Endothelial cell of umbilical vein (primary cell): ENCODE measurements at regions not wholly inside any gene's neighbourhood (a gene's known extent, or its start where the extent isn't known, plus 50 kb on each side); places are given as distances from the start of the nearest gene placed in this dataset.

Source experiments
- BruUV-seq: library from RNA; stranded (reverse); fragments of 400-500 nt; replicated peaks from 2 replicates; lab custom pipeline; 2021; lab: Mats Ljungman, UMichigan
- CTCF ChIA-PET: fragments of 300-600, 350-600 bp; sonication (Branson Sonifier 250); formaldehyde crosslinking; loops from one replicate; lab custom pipeline; 2021; ENCODE audit warnings: antibody characterized with exemption, inconsistent platforms; lab: Charles Lee
- POLR2A ChIA-PET: fragments of 300-600, 350-600 bp; sonication (Branson Sonifier 250); formaldehyde crosslinking; loops from one replicate; lab custom pipeline; 2021; ENCODE audit warnings: antibody characterized with exemption, inconsistent platforms; lab: Charles Lee
- DNase-seq: peaks from one replicate; pipeline ENCODE4 v3.0.0-alpha.2; 2011; ENCODE audit warnings: low read depth, low spot score
- FAIRE-seq: peaks from 2 replicates; lab custom pipeline; 2011; peaks lifted over from hg19 to GRCh38; lab: Jason Lieb, UNC
- H2AFZ ChIP-seq: 2 replicates; pipeline ENCODE4 v1.6.0; 2012; ENCODE audit warnings: low read depth, low read length, control low read depth, inconsistent platforms
- H3K27ac ChIP-seq: 2 replicates; pipeline ENCODE4 v1.5.1; 2011; ENCODE audit warnings: low read depth, mild to moderate bottlenecking, control low read depth, low read length, moderate library complexity; ENCODE audit not compliant: insufficient read depth
- H3K27me3 ChIP-seq, 2 experiments: 2 replicates each; pipeline versions ENCODE4 v1.6.0 to v1.6.1; 2011; ENCODE audit warnings: low read length in 2 of 2, mixed read lengths in 1 of 2; ENCODE audit not compliant: control insufficient read depth in 2 of 2, insufficient read depth in 2 of 2
- H3K36me3 ChIP-seq, 2 experiments: 2 replicates in 1 of 2; 3 replicates in 1 of 2; pipeline ENCODE4 v1.5.1; 2011; ENCODE audit warnings: low read length in 2 of 2, mild to moderate bottlenecking in 1 of 2, moderate library complexity in 1 of 2; ENCODE audit not compliant: control insufficient read depth in 2 of 2, insufficient read depth in 2 of 2; ENCODE audit errors: extremely low read depth in 1 of 2
- H3K4me1 ChIP-seq: 3 replicates; pipeline ENCODE4 v1.5.1; 2011; ENCODE audit warnings: mild to moderate bottlenecking, low read length; ENCODE audit not compliant: control insufficient read depth, insufficient read depth; ENCODE audit errors: extremely low read depth
- H3K4me2 ChIP-seq: 2 replicates; pipeline ENCODE4 v1.6.1; 2011; ENCODE audit warnings: low read length, control low read depth, mixed read lengths; ENCODE audit not compliant: insufficient read depth
- H3K4me3 ChIP-seq, 3 experiments: fragments of 200-600 bp in 1 of 3; sonication (generic), shearing (Covaris generic) in 1 of 3; replicated peaks in 1 of 3; 2 replicates each; pipeline ENCODE4 v1.5.1; 2011 to 2016; ENCODE audit warnings: control low read depth in 3 of 3, low read length in 3 of 3, mild to moderate bottlenecking in 2 of 3, inconsistent platforms in 1 of 3, low read depth in 1 of 3, moderate library complexity in 1 of 3; ENCODE audit not compliant: insufficient read depth in 1 of 3
- H3K79me2 ChIP-seq: 2 replicates; pipeline ENCODE4 v1.6.0; 2012; ENCODE audit warnings: low read length, inconsistent platforms; ENCODE audit not compliant: control insufficient read depth, insufficient read depth
- H3K9ac ChIP-seq: replicated peaks from 2 replicates; pipeline ENCODE3; 2011; ENCODE audit warnings: low read length, control low read depth; ENCODE audit not compliant: insufficient read depth; ENCODE audit errors: extremely low read depth
- H3K9me1 ChIP-seq: replicated peaks from 3 replicates; pipeline ENCODE4 v1.6.0; 2011; ENCODE audit warnings: mild to moderate bottlenecking, low read length; ENCODE audit not compliant: control insufficient read depth, insufficient read depth; ENCODE audit errors: extremely low read depth
- H3K9me3 ChIP-seq: replicated peaks from 2 replicates; pipeline ENCODE4 v1.5.1; 2012; ENCODE audit warnings: low read length, inconsistent platforms; ENCODE audit not compliant: control insufficient read depth, insufficient read depth
- H4K20me1 ChIP-seq: replicated peaks from 2 replicates; pipeline ENCODE3; 2011; ENCODE audit warnings: mild to moderate bottlenecking, low read length; ENCODE audit not compliant: control insufficient read depth, insufficient read depth; ENCODE audit errors: extremely low read depth
- CTCF ChIP-seq, 2 donors: IDR thresholded peaks; 1 replicate in 1 of 2; 2 replicates in 1 of 2; pipeline ENCODE4 v1.5.1; 2011; ENCODE audit warnings: low read length in 2 of 2, mild to moderate bottlenecking in 2 of 2, moderate library complexity in 2 of 2, control low read depth in 1 of 2, inconsistent platforms in 1 of 2, low read depth in 1 of 2; ENCODE audit not compliant: insufficient read depth in 1 of 2; ENCODE audit errors: extremely low read depth in 1 of 2
- EZH2 ChIP-seq: IDR thresholded peaks from 2 replicates; pipeline ENCODE4 v1.6.1; 2012; ENCODE audit warnings: borderline replicate concordance, low read depth, mild to moderate bottlenecking, moderate library complexity, low read length, inconsistent platforms; ENCODE audit not compliant: severe bottlenecking
- FOS ChIP-seq: IDR thresholded peaks from 2 replicates; pipeline ENCODE4 v1.6.1; 2011; ENCODE audit warnings: mild to moderate bottlenecking, low read length, moderate library complexity, borderline replicate concordance; ENCODE audit not compliant: insufficient read depth
- GATA2 ChIP-seq: IDR thresholded peaks from 2 replicates; pipeline ENCODE4 v1.7.0; 2011; ENCODE audit warnings: low read depth, mild to moderate bottlenecking, moderate library complexity, mixed read lengths, low read length; ENCODE audit not compliant: insufficient read length, insufficient read depth
- JUN ChIP-seq: IDR thresholded peaks from 2 replicates; pipeline ENCODE4 v1.6.1; 2011; ENCODE audit warnings: borderline replicate concordance, low read depth; ENCODE audit not compliant: insufficient read length, insufficient read depth
- MAX ChIP-seq: IDR thresholded peaks from 2 replicates; pipeline ENCODE4 v1.6.1; 2011; ENCODE audit not compliant: insufficient read depth, insufficient read length
- MYC ChIP-seq: IDR thresholded peaks from one replicate; pipeline ENCODE4 v1.6.1; 2011; ENCODE audit warnings: mild to moderate bottlenecking, low read depth, low read length
- POLR2A ChIP-seq: IDR thresholded peaks from 2 replicates; pipeline ENCODE4 v1.6.1; 2012; ENCODE audit warnings: low read depth, mild to moderate bottlenecking, control low read depth, low read length
- POLR2AphosphoS5 ChIP-seq: IDR thresholded peaks from 2 replicates; pipeline ENCODE4 v1.6.1; 2012; ENCODE audit warnings: low read depth, mild to moderate bottlenecking, control low read depth, low read length, moderate library complexity; ENCODE audit not compliant: insufficient read depth
- dilution Hi-C: fragments of 300-500 bp; cut with MboI; formaldehyde crosslinking; loops from one replicate; pipeline ENCODE4 v1.15.0; 2019; ENCODE audit warnings: low sequenced_read_pairs; ENCODE audit not compliant: extremely low pct_ligation_motif_present
- intact Hi-C: fragments of 100-400 bp; cut with micrococcal nuclease; formaldehyde crosslinking; loops from one replicate; pipeline ENCODE4 v1.10.0; 2022

GRCh38 chr11:116404462-116404798 lies 368.4 kb downstream of the BUD13 start:
- Histone ChIP-seq H3K27me3 (no peaks in the 10 kb centered on the region), H3K79me2 (no peaks in the 10 kb centered on the region), H2AFZ (no peak overlapping the region), H4K20me1 (no peaks in the 10 kb centered on the region), H3K9ac (no peak overlapping the region), H3K27ac (no peak overlapping the region), H3K4me3 (no peak overlapping the region), H3K4me1 (no peaks in the 10 kb centered on the region), H3K4me2 (no peak overlapping the region), H3K9me1 (no peaks in the 10 kb centered on the region), H3K9me3 (no peaks in the 10 kb centered on the region), H3K36me3 (no peaks in the 10 kb centered on the region)
- ChIA-PET CTCF (interaction anchor here (1.3 kb wide), 1 partner anchor 95 kb away, joined by 4 read pairs; no protein-coding TSS in a partner anchor), POLR2A (no interaction called here)
- dilution Hi-C loops = no loop called here
- intact Hi-C loops = no loop called here
- BruUV-seq = no TSS peak
- DNase-seq (no peak), FAIRE-seq (no peak)
- TF ChIP-seq EZH2 (no peak), JUN (no peak), GATA2 (no peak), FOS (no peak), MAX (no peak), POLR2A (no peak), POLR2AphosphoS5 (no peak), MYC (no peak), CTCF (IDR thresholded peaks at IDR 0.05; ENCODE audit: extremely low read depth in 1 of 2, insufficient read depth in 1 of 2, low read depth in 1 of 2, low read length in 2 of 2) (no peak)
